SK-N-SH (cell line): ENCODE measurements at regions not wholly inside any gene's neighbourhood (a gene's known extent, or its start where the extent isn't known, plus 50 kb on each side); places are given as distances from the start of the nearest gene placed in this dataset.

Source experiments
- CTCF ChIP-seq: fragments of 200-600 bp; sonication (generic); IDR thresholded peaks from 2 replicates; pipeline ENCODE4 v1.6.1; 2017; ENCODE audit warnings: antibody characterized with exemption, mild to moderate bottlenecking, moderate library complexity
- IRF3 ChIP-seq: fragments of 150-350 bp; IDR thresholded peaks from 2 replicates; pipeline ENCODE4 v1.6.1; 2016; ENCODE audit warnings: mild to moderate bottlenecking, low read depth, low read length
- POLR2AphosphoS5 ChIP-seq: IDR thresholded peaks from 2 replicates; pipeline ENCODE4 v1.6.1; 2012; ENCODE audit warnings: low read depth, low read length
- TEAD4 ChIP-seq: IDR thresholded peaks from 2 replicates; pipeline ENCODE4 v1.4.0; 2012; ENCODE audit warnings: mild to moderate bottlenecking, borderline replicate concordance; ENCODE audit not compliant: insufficient read depth

- TF ChIP-seq IRF3, result no peak
- TF ChIP-seq TEAD4, result no peak
- no peak for TF ChIP-seq CTCF
- TF ChIP-seq POLR2AphosphoS5, result no peak
Observed at GRCh38 chr21:38178653-38179470, 77.9 kb upstream of the KCNJ15 start.
